Fibroblast of the aortic adventitia (primary cell): ENCODE measurements at regions not wholly inside any gene's neighbourhood (a gene's known extent, or its start where the extent isn't known, plus 50 kb on each side); places are given as distances from the start of the nearest gene placed in this dataset.

Experiments used
- DNase-seq: peaks from one replicate; pipeline ENCODE4 v3.0.0-alpha.2; 2010; ENCODE audit warnings: low read depth
- H3K4me3 ChIP-seq: 2 replicates; pipeline ENCODE4 v1.5.1; 2011; ENCODE audit warnings: low read depth, mild to moderate bottlenecking, control low read depth, low read length, moderate library complexity
- TF ChIP-seq, protein P1 (sequence below): IDR thresholded peaks from 2 replicates; pipeline ENCODE4 v1.5.1; 2011; ENCODE audit warnings: mild to moderate bottlenecking, low read length, control low read depth, inconsistent platforms; ENCODE audit not compliant: insufficient read depth

DNA sequence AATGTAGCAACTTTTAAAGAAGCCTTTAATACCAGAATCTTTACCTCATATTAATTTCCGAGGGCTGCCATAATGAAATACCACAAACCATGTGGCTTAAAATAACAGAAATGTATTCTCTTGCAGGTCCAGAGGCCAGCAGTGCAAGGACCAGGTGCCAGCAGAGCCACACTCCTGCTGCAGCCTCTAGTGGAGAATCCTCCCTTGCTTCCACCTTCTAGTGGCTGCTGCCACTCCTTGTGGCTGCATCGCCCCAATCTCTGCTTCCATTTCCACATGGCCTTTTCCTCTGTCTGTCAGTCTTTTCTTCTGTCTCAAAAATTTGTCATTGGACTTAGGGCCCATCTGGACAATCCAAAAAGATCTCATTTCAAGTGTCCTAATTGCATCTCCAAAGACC, 401.5 kb downstream of the EFNA5 start:
- no peak overlapping the region for H3K4me3 ChIP-seq
- TF ChIP-seq, protein P1, sequence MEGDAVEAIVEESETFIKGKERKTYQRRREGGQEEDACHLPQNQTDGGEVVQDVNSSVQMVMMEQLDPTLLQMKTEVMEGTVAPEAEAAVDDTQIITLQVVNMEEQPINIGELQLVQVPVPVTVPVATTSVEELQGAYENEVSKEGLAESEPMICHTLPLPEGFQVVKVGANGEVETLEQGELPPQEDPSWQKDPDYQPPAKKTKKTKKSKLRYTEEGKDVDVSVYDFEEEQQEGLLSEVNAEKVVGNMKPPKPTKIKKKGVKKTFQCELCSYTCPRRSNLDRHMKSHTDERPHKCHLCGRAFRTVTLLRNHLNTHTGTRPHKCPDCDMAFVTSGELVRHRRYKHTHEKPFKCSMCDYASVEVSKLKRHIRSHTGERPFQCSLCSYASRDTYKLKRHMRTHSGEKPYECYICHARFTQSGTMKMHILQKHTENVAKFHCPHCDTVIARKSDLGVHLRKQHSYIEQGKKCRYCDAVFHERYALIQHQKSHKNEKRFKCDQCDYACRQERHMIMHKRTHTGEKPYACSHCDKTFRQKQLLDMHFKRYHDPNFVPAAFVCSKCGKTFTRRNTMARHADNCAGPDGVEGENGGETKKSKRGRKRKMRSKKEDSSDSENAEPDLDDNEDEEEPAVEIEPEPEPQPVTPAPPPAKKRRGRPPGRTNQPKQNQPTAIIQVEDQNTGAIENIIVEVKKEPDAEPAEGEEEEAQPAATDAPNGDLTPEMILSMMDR = no peak
- no peak for DNase-seq

DNA sequence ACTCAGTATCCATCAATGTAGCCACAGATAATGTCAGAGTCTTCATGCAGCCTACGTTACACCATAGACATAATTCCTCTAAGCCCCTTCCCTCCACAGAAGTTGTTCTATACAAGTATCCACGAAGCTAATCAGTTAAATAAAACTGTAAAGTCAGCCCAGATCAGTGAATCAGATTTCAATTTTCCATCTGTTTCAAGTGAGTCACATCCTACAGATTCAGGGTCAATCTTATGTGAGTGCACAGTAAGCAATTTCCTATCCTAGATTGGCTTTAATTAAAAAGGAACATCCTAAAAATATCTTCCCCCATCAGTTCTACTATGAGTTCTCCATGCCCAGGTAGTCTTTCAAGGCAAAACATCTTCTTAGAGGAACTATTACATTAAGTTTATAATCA, 402.5 kb downstream of the EFNA5 start:
- TF ChIP-seq, protein P1 = no peak
- no peak overlapping the region for H3K4me3 ChIP-seq
- no peak for DNase-seq

DNA sequence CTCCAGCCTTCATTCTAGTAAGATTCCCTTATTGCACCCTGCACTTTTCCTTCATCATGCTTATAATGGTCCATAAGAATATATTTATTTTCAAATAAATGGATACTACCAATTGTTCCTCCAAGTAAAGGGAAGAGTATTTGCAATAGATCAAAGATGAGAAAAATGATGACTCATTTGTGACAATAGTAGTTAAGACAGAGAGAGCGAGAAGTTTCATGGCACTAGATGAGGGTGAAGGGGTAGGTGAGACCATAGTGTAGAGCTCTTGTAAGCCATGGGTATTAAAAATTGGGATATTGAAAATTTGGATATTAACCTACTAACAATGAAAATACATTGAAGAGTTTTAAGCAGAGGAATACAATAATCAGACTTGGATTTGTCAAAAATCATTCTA, 404.6 kb downstream of the EFNA5 start:
- no peak overlapping the region for H3K4me3 ChIP-seq
- TF ChIP-seq, protein P1 = no peak

DNA sequence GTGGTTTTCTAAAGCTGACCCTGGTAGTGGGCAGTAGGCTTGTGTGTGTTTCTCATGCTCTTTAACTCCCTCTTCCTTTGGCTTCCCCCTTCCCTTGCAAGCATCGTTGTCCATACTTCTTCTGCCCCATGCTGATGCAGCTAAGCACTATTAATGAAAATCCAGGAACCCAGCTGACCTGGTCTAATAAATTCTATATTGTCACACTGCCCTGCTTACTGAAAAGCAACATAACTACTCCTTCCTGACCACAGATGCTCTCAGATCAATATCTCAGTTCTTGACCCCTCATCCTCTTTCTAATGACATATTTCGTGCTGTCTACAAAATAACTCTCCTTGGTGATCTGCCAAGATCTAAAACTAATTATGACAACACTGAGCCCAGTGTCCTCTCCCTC, 405.5 kb downstream of the EFNA5 start:
- TF ChIP-seq, protein P1 = no peak
- no peak overlapping the region for H3K4me3 ChIP-seq
- DNase-seq = no peak

More for the DNA sequence above, 404.6 kb downstream of the EFNA5 start:
- DNase-seq = no peak

DNA sequence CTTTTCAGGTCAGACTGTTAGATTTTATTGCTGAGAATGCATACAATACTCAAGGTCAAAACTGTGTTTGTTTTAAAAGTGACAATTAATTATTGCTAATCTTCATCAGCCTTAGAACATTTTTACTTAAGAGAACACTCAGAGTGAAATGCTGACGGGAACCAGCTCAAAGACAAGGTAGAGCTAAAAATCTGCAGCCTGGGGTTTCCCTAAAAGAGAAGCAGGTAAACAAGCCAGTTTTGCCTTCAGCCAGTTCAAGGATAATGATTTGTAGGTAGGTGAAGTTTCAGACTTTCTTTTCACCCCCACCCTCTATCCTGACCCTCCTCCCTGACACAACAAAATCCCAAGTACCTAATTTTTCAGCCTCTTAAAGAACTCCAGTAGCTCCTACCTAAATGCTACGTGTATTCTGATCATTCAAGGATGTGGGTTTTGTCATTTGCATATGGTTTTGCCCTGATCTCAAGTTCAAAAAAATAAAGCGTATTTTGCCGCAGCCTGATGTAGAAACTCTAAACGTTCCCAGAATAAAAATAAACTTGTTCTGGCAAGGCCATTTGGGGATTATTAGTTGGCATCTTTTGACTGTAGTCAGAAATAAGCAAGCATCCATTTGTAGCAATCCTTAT, 407.2 kb downstream of the EFNA5 start:
- no peak for DNase-seq
- TF ChIP-seq, protein P1 = no peak
- no peak overlapping the region for H3K4me3 ChIP-seq

DNA sequence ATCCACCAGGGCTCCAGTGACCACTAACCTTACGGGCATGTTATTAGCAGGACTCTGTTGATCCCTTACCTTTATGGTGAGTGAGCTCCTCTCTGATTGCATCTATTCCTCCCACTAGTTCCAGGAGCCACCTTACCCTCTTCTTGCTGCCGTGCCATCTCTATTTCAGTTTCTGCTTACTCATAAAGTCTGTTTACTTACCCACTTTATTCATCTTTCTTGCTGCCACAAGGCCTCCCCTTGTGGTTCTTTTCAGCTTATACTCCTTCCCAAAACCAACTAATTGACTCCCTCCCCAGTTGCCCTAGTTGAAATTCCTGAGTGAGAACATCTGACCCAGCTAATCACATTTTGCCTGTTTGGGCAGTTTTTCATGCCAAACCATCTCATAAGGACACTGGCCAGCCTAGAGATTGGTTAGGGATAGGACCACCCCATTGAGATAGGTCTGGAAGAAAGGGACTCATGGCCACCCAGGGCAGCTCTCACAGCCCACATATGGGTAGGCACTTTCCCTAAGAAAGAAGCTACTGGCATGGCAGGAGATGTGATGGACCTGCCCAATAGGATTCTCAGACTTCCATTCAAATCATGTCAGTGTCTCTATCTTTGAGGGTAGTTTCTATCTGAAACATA, 412.7 kb downstream of the EFNA5 start:
- no peak for DNase-seq
- no peak overlapping the region for H3K4me3 ChIP-seq
- TF ChIP-seq, protein P1 = no peak

DNA sequence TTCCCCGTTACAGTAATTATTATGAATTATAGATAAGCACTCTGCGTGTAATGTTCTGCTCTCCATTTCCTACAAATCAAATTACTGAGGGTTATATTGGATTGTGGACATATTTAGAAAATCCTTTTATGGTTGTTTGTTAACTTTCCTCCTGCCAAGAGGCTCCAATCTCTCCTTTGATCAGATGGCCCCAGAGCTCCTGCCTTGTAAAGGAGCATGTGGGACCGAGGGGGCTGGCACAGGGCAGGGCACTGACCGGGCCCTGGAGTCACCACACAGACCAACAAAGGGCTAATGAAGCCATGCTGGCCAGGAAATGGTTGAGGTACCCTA, 415.9 kb downstream of the EFNA5 start:
- TF ChIP-seq, protein P1 = no peak
- no peak overlapping the region for H3K4me3 ChIP-seq
- DNase-seq = no peak
